ES-I3 (cell line): ENCODE measurements at regions not wholly inside any gene's neighbourhood (a gene's known extent, or its start where the extent isn't known, plus 50 kb on each side); places are given as distances from the start of the nearest gene placed in this dataset.
"Not testable (repeated sequence)": the region's sequence is repeated elsewhere in the genome, so short reads cannot be mapped to it uniquely, and the experiment has no call there.

Source experiments
- H3K36me3 ChIP-seq: 2 replicates; pipeline ENCODE4 v1.6.1; 2013; ENCODE audit warnings: mild to moderate bottlenecking, low read length, control low read depth, moderate library complexity; ENCODE audit not compliant: insufficient read depth
- H3K4me1 ChIP-seq: 2 replicates; pipeline ENCODE4 v1.6.1; 2013; ENCODE audit warnings: mild to moderate bottlenecking, control low read depth, low read length; ENCODE audit not compliant: insufficient read depth
- H3K9ac ChIP-seq: 2 replicates; pipeline ENCODE4 v1.6.1; 2013; ENCODE audit warnings: low read depth, mild to moderate bottlenecking, low read length, moderate library complexity
- H3K9me3 ChIP-seq: 2 replicates; pipeline ENCODE4 v1.6.1; 2013; ENCODE audit warnings: mild to moderate bottlenecking, low read length, moderate library complexity; ENCODE audit not compliant: control insufficient read depth, insufficient read depth

DNA sequence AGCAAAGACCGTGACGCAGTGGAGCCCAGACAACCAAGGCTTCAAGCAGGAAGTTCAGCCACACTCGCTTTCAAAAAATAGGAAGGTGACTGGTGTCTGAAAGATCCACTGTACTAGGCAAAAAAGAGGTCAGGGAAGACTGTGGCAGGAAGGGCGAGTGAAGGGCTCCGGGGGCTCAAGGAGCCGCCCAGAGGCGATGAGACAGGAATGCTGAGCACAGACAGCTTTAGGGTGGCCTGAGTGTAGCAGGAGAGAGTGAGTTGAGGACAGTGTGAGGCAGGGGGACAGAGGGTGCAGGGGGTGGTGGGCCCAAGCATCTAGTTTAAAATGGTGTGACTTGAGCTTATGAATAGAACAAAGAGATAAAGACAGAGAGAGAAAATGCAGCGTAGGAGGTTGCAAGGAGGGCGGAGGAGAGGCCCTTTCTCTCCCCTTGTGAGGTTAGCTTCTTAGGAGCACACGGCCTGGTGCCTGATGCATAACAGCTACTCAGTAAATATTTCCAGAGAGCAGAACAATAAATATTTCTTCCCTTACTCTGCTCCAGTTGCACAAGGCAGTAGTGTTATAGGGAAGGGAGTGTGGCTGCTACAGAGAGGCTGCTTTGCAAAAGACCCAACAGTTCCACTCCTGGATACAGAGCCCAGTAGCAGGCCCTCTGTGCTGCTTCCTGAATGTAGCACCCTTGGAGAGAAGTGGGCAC lies 789.7 kb upstream of the RAB6C start:
- Histone ChIP-seq H3K4me1 (peaks cover 25% of the 10 kb centered on the region), H3K9me3 (no peaks in the 10 kb centered on the region), H3K36me3 (no peaks in the 10 kb centered on the region), H3K9ac (no peak overlapping the region)

DNA sequence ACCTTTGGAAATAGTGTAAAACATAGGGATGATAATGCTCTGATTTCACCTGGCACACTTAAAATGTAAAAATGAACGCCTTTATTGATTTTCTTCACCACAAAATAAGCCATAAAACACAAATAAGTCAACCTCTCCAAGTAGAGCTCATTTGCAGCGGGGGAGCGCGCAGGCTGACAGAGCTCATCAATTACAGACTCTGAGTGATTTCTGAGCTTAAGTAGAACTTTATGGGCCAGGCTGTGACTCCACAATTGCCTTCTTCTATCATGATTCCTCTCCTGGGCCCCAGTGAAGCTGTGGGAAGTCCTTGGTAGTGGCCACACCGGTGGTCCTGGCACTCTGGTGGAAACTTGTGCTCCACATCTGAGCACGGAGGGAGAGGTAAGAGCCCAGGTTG lies 789.0 kb upstream of the RAB6C start:
- no peaks in the 10 kb centered on the region for H3K36me3 ChIP-seq
- peaks cover 25% of the 10 kb centered on the region for H3K4me1 ChIP-seq
- H3K9ac ChIP-seq, result no peak overlapping the region
- no peaks in the 10 kb centered on the region for H3K9me3 ChIP-seq

DNA sequence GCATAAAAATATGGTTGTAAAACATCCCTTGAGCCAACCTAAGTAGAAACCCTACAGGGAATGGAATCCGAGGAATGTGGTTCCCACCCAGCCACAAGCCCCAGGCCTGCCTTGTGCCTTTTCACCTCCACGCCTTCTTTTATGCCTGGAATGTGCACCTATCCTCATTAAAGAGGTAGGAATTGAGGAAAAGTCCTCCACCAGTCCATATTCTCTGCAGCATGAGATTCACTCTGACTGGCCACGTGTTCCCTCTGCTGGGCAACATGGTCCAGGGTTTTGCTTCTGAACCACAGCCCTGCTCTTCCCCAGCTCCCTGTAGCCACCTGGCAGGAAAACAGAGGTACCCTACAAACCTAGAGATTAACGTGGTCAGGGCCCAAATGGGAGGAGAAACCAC lies 787.9 kb upstream of the RAB6C start:
- H3K4me1 ChIP-seq, result peaks cover 25% of the 10 kb centered on the region
- H3K9ac ChIP-seq, result no peak overlapping the region
- H3K36me3 ChIP-seq, result no peaks in the 10 kb centered on the region
- no peaks in the 10 kb centered on the region for H3K9me3 ChIP-seq

DNA sequence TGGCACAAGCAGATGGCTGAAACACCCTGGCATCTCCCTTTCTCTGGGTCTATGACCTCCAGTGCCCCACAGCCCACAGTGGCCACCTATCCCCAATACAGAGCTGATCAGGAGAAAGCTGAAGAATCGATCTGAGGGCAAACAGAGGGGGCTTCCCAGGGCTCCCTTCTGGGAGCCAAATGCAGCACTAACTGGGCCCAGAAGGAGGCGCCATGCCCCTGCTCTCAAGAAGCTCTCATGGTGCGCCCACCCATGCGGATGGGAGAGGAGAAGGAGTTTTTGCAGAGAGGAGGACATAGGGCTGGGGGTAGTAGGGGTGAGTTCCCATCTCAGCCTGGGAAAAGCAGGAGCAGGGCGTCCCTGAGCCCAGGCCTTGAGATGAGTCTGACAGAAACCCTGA lies 787.3 kb upstream of the RAB6C start:
- H3K4me1 ChIP-seq, result peaks cover 24% of the 10 kb centered on the region
- no peak overlapping the region for H3K9ac ChIP-seq
- no peaks in the 10 kb centered on the region for H3K36me3 ChIP-seq
- H3K9me3 ChIP-seq, result no peaks in the 10 kb centered on the region

DNA sequence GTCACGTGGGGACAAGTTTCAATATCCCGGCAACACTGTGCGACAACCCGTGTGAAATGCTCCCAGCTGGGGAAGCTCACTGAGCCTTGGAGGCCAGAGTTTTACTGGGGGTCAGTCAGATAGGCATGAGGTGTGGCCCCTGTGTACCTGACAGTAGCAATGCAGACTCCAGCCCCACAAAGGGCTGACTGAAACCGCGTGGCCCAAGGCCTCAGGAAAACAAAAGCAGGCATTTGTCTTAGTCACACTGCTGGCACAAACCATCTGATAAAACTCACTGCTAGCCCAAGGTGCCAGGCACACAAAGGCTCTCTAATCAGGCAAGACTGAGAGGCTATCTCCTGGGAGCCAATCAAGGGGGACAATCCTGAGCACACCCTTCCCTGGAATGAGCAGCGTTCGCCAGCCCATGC lies 786.6 kb upstream of the RAB6C start:
- Histone ChIP-seq H3K36me3 (no peaks in the 10 kb centered on the region), H3K4me1 (peaks cover 21% of the 10 kb centered on the region), H3K9me3 (no peaks in the 10 kb centered on the region), H3K9ac (no peak overlapping the region)

DNA sequence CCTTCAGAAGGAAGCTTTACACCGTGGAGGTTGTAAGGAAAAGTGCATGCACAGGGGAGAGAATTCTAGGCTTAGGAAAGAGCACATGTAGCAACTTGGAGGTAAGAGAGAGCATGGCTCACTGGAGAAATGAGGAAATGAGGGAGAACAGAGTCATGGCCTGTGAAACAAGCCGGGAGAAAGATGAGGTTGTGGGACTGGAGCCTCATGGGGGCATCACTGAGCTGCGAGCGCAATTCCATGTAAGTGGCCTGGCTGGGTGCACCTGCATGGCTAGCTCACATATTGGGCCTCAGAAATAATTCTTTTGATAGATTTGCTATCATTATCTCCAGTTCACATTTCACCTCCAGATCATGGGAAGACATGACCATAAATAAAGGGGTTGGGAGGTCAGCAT lies 785.5 kb upstream of the RAB6C start:
- no peaks in the 10 kb centered on the region for H3K9me3 ChIP-seq
- no peak overlapping the region for H3K9ac ChIP-seq
- peaks cover 21% of the 10 kb centered on the region for H3K4me1 ChIP-seq
- no peaks in the 10 kb centered on the region for H3K36me3 ChIP-seq

DNA sequence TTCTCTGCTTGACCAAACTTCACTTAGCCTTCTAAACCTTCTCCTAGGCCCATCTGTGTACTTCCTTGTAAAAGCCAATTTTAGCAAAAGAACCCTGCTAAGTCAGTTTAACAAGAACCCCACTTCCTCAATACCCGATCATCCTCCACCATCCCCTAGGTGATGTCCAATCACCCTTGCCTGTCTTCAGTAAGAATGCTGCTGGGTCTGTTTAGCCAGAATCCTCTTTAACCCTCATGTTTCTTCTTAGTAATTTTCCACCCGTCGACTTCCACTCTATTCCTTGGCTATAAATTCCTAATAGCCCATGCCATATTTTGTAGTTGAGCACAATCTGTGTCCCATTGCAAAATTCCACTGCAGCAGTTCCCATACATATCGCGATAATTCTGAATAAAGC lies 780.0 kb upstream of the RAB6C start:
- H3K9ac ChIP-seq, result no peak overlapping the region
- no peaks in the 10 kb centered on the region; the same call in 1 of the 2 replicates for H3K9me3 ChIP-seq
- no peaks in the 10 kb centered on the region for H3K36me3 ChIP-seq
- no peaks in the 10 kb centered on the region for H3K4me1 ChIP-seq

DNA sequence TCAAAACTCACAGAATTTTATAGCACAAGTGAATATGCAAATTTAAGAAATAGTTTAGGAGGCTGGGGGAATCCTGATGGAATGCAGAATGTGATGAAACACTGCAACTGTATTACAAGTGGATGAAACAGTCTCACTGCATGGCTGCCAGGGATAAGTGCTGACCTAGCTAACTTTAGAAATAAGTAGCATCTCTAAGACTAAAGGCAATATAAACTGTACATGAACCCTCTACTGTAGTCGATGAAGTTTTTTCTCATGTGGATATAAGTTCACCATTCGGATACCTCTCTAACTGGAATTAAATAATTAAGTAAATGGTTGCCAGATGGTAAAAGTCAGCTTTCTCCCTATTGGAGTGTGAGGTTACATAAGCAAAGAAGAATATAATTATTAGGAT lies 777.8 kb upstream of the RAB6C start:
- no peaks in the 10 kb centered on the region for H3K36me3 ChIP-seq
- no peak overlapping the region for H3K9ac ChIP-seq
- H3K9me3 ChIP-seq, result no peaks in the 10 kb centered on the region; the same call in 1 of the 2 replicates
- no peaks in the 10 kb centered on the region for H3K4me1 ChIP-seq

DNA sequence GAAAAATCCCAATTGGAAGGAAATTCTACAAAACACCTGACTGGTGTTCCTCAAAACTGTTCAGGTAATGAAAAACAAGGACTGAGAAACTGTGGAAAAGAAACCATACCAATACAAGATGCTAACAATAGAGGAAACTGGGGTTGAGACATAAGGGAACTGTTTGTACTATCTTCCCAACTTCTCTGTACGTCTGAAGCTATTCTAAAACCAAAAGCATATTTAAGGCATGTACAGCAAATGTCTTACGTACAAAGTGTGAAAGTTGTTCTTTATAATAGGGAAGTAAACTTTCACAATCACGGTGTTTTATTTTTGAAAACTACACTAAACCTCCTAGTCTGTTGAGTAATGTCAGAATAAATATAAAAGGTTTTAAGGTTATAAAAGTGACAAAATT lies 776.1 kb upstream of the RAB6C start:
- no peaks in the 10 kb centered on the region; the same call in 1 of the 2 replicates for H3K9me3 ChIP-seq
- H3K36me3 ChIP-seq, result no peaks in the 10 kb centered on the region

DNA sequence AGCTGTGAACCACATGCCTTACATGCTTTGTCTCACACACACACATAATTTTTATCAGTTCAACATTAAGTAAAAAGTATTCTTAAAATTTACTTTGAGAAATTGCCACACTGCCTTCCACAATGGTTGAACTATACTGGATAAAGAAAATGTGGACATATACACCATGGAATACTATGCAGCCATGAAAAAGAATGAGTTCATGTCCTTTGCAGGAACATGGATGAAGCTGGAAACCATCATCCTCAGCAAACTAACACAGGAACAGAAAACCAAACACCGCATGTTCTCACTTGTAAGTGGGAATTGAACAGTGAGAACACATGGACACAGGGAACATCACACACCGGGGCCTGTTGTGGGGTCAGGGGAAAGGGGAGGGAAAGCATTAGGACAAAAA lies 774.9 kb upstream of the RAB6C start:
- H3K9me3 ChIP-seq, H3K4me1 ChIP-seq, H3K36me3 ChIP-seq, H3K9ac ChIP-seq: not testable (repeated sequence)

More for the DNA sequence above, 776.1 kb upstream of the RAB6C start:
- no peak overlapping the region for H3K9ac ChIP-seq
- no peaks in the 10 kb centered on the region for H3K4me1 ChIP-seq

DNA sequence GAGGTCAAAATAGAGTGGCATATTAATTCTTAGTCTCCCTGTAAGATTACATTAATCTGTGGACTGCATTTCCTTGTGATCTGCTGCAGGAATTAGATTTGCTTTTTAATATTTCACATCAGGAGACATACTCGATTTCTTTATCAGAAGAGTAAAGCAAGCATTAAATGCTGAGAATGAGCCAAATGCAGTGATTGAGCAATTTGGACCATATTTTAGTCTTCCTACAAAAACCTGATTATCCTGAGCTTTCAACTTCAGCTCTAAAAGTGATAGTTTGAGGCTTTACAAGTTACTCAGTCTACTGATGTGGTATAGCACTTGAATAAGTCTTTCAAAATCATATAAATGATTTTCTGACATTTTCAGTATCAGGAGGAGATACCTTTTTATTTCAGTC lies 774.3 kb upstream of the RAB6C start:
- Histone ChIP-seq H3K9ac (no peak overlapping the region), H3K4me1 (no peaks in the 10 kb centered on the region), H3K9me3 (no peaks in the 10 kb centered on the region; the same call in 1 of the 2 replicates), H3K36me3 (no peaks in the 10 kb centered on the region)

DNA sequence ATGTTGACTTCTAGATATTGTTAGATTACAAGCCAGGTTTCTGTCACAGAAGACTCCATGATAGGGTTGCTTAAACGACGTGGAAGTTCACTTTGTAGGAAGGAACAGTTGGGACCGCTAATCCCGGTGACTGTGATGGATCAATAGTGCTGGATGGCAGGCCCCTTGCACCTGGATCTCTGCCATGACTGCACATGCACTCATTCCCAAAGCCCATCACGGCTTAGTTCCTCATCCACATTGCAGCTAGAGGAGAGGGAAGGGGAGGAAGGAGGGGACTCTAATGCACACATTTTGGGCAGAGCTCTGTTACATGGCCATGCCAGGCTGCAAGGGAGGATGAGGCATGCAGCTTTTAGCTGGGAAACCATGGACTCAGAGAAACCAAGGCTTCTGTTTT lies 773.7 kb upstream of the RAB6C start:
- H3K9me3 ChIP-seq, result no peaks in the 10 kb centered on the region; the same call in 1 of the 2 replicates
- H3K9ac ChIP-seq, result no peak overlapping the region
- no peaks in the 10 kb centered on the region for H3K36me3 ChIP-seq
- H3K4me1 ChIP-seq, result no peaks in the 10 kb centered on the region

DNA sequence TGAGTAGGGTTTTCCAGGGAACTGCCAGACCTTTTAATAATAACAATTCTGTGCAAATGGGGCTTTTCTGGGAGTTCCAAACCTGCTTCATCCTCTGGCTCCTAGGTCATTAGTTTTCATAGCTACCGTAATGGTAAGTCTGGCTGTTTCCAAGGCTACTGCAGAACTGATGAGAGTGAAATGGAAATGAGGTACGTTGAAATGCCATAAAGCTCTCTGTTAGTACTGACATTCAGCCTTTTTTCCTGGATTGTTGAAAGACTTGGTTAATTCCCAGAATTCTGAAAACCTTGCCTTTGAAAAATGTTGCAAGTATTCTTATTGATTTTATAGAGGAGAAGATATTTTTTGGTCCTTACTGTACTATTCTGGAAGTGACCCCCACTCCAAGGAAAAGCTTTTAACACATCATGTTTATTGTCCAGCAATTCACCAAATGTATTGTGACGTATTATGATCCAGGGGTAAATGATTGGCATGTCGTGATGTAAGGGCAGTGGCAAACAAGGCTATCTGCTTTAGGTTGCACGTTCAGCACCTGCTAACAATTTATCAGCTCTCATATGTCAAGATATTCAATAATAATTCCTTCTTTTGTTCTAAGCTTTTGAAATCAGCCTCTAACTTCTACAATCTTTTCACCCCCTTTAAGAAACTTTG lies 767.0 kb upstream of the RAB6C start:
- Histone ChIP-seq H3K36me3 (no peaks in the 10 kb centered on the region), H3K9me3 (no peaks in the 10 kb centered on the region), H3K4me1 (no peaks in the 10 kb centered on the region), H3K9ac (no peak overlapping the region)

DNA sequence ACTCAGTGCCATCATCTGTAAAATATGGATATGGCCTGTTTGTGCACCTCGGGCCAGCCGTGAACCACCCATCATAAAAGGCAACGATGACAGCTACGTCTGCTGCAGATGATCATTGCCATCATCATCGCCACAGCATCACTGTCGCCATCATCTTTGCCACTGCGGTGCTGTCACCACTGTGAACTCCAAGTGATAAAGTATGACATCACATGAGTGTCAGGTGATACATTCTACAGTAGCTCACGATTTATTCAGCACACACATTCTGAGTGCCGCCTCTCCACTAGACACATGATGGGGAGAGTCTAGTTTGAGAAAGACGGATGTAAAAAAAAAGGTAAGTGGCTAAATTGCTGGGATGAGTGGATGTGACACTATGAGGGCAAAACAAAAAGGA lies 755.4 kb upstream of the RAB6C start:
- Histone ChIP-seq H3K9me3 (no peaks in the 10 kb centered on the region), H3K9ac (no peak overlapping the region), H3K4me1 (no peaks in the 10 kb centered on the region), H3K36me3 (no peaks in the 10 kb centered on the region)

DNA sequence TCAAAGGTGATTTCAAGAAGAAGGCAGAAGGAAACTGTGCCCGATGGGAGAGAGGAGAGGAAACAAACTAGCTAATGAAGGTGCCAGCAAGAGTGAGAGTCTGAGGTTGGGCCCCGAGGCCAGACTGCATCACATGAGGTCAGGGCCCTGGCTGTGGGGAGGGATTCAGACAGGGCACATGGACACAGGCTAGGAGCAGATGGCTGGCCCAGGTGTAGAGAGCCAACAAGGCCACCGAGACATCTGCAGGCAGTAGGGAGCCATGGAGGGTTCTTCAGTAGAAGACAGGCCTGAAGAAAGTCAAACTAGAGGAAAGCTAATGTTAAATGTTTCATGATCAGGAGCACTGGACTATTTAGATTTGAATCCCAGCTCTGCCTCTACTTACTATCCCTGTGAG lies 755.0 kb upstream of the RAB6C start:
- H3K36me3 ChIP-seq, result no peaks in the 10 kb centered on the region
- H3K4me1 ChIP-seq, result no peaks in the 10 kb centered on the region
- no peak overlapping the region for H3K9ac ChIP-seq
- H3K9me3 ChIP-seq, result no peaks in the 10 kb centered on the region
